GM23338 (cell line): ENCODE measurements at regions not wholly inside any gene's neighbourhood (a gene's known extent, or its start where the extent isn't known, plus 50 kb on each side); places are given as distances from the start of the nearest gene placed in this dataset.

Source experiments
- ATAC-seq: fragments of 200-7000 bp; cut with Tn5 transposase; 3 replicates; pipeline ENCODE4 v1.9.1; 2020
- DNase-seq: peaks from one replicate; pipeline ENCODE4 v3.0.0-alpha.2; 2015; ENCODE audit warnings: low spot score
- H2AFZ ChIP-seq: fragments of 200-600 bp; sonication (generic); 2 replicates; pipeline ENCODE4 v1.8.0; 2016; ENCODE audit warnings: antibody characterized with exemption, mild to moderate bottlenecking, moderate library complexity
- H3F3A ChIP-seq: fragments of 200-600 bp; sonication (generic); replicated peaks from 2 replicates; pipeline ENCODE4 v1.8.0; 2017; ENCODE audit warnings: antibody characterized with exemption, mixed run types, low read depth
- H3K27ac ChIP-seq: fragments of 200-600 bp; sonication (generic); 2 replicates; pipeline ENCODE4 v1.6.1; 2016; ENCODE audit warnings: low read depth
- H3K27me3 ChIP-seq: fragments of 200-600 bp; sonication (generic); 2 replicates; pipeline ENCODE4 v1.8.0; 2016; ENCODE audit warnings: mild to moderate bottlenecking, mixed run types, moderate library complexity; ENCODE audit not compliant: insufficient read depth
- H3K36me3 ChIP-seq: fragments of 200-600 bp; sonication (generic); 2 replicates; pipeline ENCODE4 v1.8.0; 2016; ENCODE audit warnings: mild to moderate bottlenecking; ENCODE audit not compliant: insufficient read depth
- H3K4me1 ChIP-seq: fragments of 200-600 bp; sonication (generic); 2 replicates; pipeline ENCODE4 v1.8.0; 2016; ENCODE audit warnings: mild to moderate bottlenecking, moderate library complexity; ENCODE audit not compliant: insufficient read depth
- H3K4me2 ChIP-seq: fragments of 200-600 bp; sonication (generic); 2 replicates; pipeline ENCODE4 v1.7.1; 2017; ENCODE audit warnings: mixed run types
- H3K4me3 ChIP-seq: fragments of 200-600 bp; sonication (generic); 2 replicates; pipeline ENCODE4 v1.6.1; 2016; ENCODE audit warnings: mixed run types
- H3K79me2 ChIP-seq: fragments of 200-600 bp; sonication (generic); replicated peaks from 2 replicates; pipeline ENCODE4 v1.8.0; 2017; ENCODE audit warnings: mild to moderate bottlenecking; ENCODE audit not compliant: insufficient read depth
- H3K9me2 ChIP-seq: fragments of 200-600 bp; sonication (generic); 2 replicates; pipeline ENCODE4 v1.8.0; 2017; ENCODE audit not compliant: insufficient read depth
- H4K20me1 ChIP-seq: fragments of 200-600 bp; sonication (generic); replicated peaks from 2 replicates; pipeline ENCODE4 v1.8.0; 2017; ENCODE audit warnings: mild to moderate bottlenecking; ENCODE audit not compliant: insufficient read depth
- H3K27ac Mint-ChIP-seq: 2 replicates; pipeline ENCODE4 v1.8.0; 2020; ENCODE audit warnings: inconsistent platforms, mild to moderate bottlenecking, moderate library complexity, mixed read lengths
- H3K27me3 Mint-ChIP-seq: 3 replicates; pipeline ENCODE4 v1.8.0; 2022; ENCODE audit warnings: low read depth, mild to moderate bottlenecking, moderate library complexity, mixed read lengths, inconsistent platforms; ENCODE audit not compliant: insufficient read depth, poor library complexity
- H3K36me3 Mint-ChIP-seq: 3 replicates; pipeline ENCODE4 v1.8.0; 2021; ENCODE audit warnings: low read depth, mild to moderate bottlenecking, inconsistent platforms, moderate library complexity, mixed read lengths
- H3K4me1 Mint-ChIP-seq: 3 replicates; pipeline ENCODE4 v1.8.0; 2020; ENCODE audit warnings: mild to moderate bottlenecking, inconsistent platforms, mixed read lengths
- H3K4me3 Mint-ChIP-seq: 3 replicates; pipeline ENCODE4 v1.8.0; 2021; ENCODE audit warnings: moderate library complexity, mild to moderate bottlenecking, inconsistent platforms, mixed read lengths
- H3K9me3 Mint-ChIP-seq: 3 replicates; pipeline ENCODE4 v1.8.0; 2020; ENCODE audit warnings: moderate library complexity, mild to moderate bottlenecking, inconsistent platforms, mixed read lengths
- CREB1 ChIP-seq: fragments of 250-450 bp; sonication (Bioruptor Pico); IDR thresholded peaks from 2 replicates; pipeline ENCODE4 v1.5.0; 2020; ENCODE audit warnings: low read depth, mild to moderate bottlenecking, moderate library complexity
- EZH2 ChIP-seq: fragments of 200-600 bp; sonication (generic); IDR thresholded peaks from one replicate; pipeline ENCODE4 v1.8.0; 2017; ENCODE audit warnings: antibody characterized with exemption, mild to moderate bottlenecking, low read depth; ENCODE audit not compliant: unreplicated experiment
- JUNB ChIP-seq: IDR thresholded peaks from one replicate; pipeline ENCODE4 v1.6.1; 2016; ENCODE audit warnings: antibody characterized with exemption; ENCODE audit not compliant: unreplicated experiment
- POLR2AphosphoS5 ChIP-seq: IDR thresholded peaks from 2 replicates; pipeline ENCODE4 v1.6.1; 2016; ENCODE audit warnings: antibody characterized with exemption, low read depth
- ZNF114 ChIP-seq: fragments of 250-450 bp; sonication (Bioruptor Pico); IDR thresholded peaks from 2 replicates; pipeline ENCODE4 v1.5.0; 2020; ENCODE audit warnings: mild to moderate bottlenecking, moderate library complexity
- ZNF331 ChIP-seq: fragments of 250-450 bp; sonication (Bioruptor Pico); IDR thresholded peaks from 2 replicates; pipeline ENCODE4 v1.5.0; 2020; ENCODE audit warnings: low read depth, mild to moderate bottlenecking, moderate library complexity
- TF ChIP-seq, protein P1 (sequence below): IDR thresholded peaks from one replicate; pipeline ENCODE4 v1.6.1; 2018; ENCODE audit warnings: antibody characterized with exemption; ENCODE audit not compliant: unreplicated experiment
- TF ChIP-seq, protein P2 (sequence below): IDR thresholded peaks from 2 replicates; pipeline ENCODE4 v1.6.1; 2016; ENCODE audit warnings: antibody characterized with exemption
- TF ChIP-seq, protein P3 (sequence below): fragments of 250-450 bp; sonication (Bioruptor Pico); IDR thresholded peaks from 2 replicates; pipeline ENCODE4 v1.5.0; 2020; ENCODE audit warnings: mild to moderate bottlenecking, moderate library complexity
- TF ChIP-seq, protein P4 (sequence below), 2 experiments: fragments of 200-600 bp in 1 of 2; sonication (generic) in 1 of 2; conservative IDR thresholded peaks; 2 replicates each; pipeline versions ENCODE4 v1.5.1 to v1.6.1; 2016 to 2017; ENCODE audit warnings: antibody characterized with exemption in 2 of 2, low read depth in 2 of 2, mild to moderate bottlenecking in 2 of 2, moderate library complexity in 1 of 2

DNA sequence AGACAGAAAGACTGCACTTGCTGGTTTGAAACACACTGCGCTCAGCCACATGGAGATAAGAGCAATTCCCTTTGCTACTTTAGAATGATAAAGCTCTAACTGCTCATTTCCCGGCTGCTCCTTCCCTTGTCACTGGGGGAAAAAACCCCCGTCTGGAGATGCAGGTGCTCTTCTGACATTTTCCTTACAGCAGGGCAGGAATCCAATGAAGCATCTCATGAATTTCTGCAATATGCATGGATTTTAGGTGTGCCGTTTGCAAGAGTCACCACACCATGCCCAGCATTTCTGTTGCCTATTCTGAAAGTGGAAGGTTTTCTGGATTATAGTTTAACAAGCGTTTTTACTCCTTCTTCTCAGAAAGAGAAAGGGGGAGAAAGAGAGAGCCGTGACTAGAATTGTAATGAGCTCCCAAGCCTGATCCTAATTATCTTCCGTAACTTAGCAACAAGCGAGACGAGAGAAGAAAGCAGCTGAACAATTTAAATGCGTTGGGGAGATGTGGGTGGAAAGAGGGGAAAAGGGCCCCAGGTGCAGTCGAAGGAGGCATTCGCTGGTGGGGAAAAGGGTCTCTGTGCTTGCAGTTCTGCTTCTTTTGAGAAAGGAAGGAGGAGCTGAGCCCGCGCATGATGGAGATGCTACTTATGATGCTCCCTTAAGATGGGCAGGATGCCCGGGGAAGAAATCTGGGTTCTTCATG, 76.6 kb upstream of the SPATA13 start (continued):
- TF ChIP-seq ZNF114 (CRISPR knock-in tag), result no peak
- TF ChIP-seq, protein P1, sequence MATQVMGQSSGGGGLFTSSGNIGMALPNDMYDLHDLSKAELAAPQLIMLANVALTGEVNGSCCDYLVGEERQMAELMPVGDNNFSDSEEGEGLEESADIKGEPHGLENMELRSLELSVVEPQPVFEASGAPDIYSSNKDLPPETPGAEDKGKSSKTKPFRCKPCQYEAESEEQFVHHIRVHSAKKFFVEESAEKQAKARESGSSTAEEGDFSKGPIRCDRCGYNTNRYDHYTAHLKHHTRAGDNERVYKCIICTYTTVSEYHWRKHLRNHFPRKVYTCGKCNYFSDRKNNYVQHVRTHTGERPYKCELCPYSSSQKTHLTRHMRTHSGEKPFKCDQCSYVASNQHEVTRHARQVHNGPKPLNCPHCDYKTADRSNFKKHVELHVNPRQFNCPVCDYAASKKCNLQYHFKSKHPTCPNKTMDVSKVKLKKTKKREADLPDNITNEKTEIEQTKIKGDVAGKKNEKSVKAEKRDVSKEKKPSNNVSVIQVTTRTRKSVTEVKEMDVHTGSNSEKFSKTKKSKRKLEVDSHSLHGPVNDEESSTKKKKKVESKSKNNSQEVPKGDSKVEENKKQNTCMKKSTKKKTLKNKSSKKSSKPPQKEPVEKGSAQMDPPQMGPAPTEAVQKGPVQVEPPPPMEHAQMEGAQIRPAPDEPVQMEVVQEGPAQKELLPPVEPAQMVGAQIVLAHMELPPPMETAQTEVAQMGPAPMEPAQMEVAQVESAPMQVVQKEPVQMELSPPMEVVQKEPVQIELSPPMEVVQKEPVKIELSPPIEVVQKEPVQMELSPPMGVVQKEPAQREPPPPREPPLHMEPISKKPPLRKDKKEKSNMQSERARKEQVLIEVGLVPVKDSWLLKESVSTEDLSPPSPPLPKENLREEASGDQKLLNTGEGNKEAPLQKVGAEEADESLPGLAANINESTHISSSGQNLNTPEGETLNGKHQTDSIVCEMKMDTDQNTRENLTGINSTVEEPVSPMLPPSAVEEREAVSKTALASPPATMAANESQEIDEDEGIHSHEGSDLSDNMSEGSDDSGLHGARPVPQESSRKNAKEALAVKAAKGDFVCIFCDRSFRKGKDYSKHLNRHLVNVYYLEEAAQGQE, result no peak
- TF ChIP-seq JUNB, result no peak
- TF ChIP-seq EZH2, result no peak
- TF ChIP-seq ZNF331 (CRISPR knock-in tag), result no peak
- TF ChIP-seq, protein P2, sequence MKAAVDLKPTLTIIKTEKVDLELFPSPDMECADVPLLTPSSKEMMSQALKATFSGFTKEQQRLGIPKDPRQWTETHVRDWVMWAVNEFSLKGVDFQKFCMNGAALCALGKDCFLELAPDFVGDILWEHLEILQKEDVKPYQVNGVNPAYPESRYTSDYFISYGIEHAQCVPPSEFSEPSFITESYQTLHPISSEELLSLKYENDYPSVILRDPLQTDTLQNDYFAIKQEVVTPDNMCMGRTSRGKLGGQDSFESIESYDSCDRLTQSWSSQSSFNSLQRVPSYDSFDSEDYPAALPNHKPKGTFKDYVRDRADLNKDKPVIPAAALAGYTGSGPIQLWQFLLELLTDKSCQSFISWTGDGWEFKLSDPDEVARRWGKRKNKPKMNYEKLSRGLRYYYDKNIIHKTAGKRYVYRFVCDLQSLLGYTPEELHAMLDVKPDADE, result no peak

DNA sequence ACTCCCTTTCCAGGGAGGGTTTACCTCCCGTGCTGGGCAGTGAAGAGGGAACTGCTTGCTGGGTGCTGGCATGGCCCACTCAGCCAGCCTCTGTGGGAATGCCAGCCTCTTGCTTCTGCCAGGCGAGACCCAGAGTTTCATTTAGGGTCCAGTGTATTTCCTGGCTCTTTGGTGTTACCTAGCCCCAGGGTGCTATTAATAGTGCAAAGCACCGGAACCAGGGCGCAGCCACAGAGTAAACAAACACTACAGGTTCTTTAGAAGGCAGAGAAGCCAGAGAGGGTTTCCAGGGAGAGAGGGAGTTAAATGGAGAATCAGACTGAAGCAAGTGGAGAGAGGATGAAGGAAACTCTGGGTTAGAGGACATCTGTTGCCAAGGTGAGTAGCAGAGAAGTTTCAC, 74.9 kb upstream of the SPATA13 start:
- Histone ChIP-seq H3K4me2 (no peak overlapping the region), H3K79me2 (no peaks in the 10 kb centered on the region), H3K27me3 (no peaks in the 10 kb centered on the region), H3F3A (0 out of 2 replicates have a peak, but pooled peaks cover 6% of the 10 kb centered on the region), H3K4me3 (no peak overlapping the region), H3K36me3 (no peaks in the 10 kb centered on the region), H2AFZ (no peak overlapping the region), H3K4me1 (peaks cover 16% of the 10 kb centered on the region), H3K9me2 (0 out of 2 replicates have a peak, but pooled peaks cover 13% of the 10 kb centered on the region), H4K20me1 (no peaks in the 10 kb centered on the region), H3K27ac (no peak overlapping the region)
- no peaks in the 10 kb centered on the region for H3K9me3 Mint-ChIP-seq
- H3K36me3 Mint-ChIP-seq, result no peaks in the 10 kb centered on the region
- H3K4me1 Mint-ChIP-seq, result peaks cover 26% of the 10 kb centered on the region
- H3K27ac Mint-ChIP-seq, result no peak overlapping the region
- ATAC-seq, result no peak
- H3K27me3 Mint-ChIP-seq, result peaks cover 8% of the 10 kb centered on the region
- no peak overlapping the region for H3K4me3 Mint-ChIP-seq
- TF ChIP-seq CREB1 (CRISPR knock-in tag) (no peak), EZH2 (no peak), POLR2AphosphoS5 (no peak)
- TF ChIP-seq, protein P3, sequence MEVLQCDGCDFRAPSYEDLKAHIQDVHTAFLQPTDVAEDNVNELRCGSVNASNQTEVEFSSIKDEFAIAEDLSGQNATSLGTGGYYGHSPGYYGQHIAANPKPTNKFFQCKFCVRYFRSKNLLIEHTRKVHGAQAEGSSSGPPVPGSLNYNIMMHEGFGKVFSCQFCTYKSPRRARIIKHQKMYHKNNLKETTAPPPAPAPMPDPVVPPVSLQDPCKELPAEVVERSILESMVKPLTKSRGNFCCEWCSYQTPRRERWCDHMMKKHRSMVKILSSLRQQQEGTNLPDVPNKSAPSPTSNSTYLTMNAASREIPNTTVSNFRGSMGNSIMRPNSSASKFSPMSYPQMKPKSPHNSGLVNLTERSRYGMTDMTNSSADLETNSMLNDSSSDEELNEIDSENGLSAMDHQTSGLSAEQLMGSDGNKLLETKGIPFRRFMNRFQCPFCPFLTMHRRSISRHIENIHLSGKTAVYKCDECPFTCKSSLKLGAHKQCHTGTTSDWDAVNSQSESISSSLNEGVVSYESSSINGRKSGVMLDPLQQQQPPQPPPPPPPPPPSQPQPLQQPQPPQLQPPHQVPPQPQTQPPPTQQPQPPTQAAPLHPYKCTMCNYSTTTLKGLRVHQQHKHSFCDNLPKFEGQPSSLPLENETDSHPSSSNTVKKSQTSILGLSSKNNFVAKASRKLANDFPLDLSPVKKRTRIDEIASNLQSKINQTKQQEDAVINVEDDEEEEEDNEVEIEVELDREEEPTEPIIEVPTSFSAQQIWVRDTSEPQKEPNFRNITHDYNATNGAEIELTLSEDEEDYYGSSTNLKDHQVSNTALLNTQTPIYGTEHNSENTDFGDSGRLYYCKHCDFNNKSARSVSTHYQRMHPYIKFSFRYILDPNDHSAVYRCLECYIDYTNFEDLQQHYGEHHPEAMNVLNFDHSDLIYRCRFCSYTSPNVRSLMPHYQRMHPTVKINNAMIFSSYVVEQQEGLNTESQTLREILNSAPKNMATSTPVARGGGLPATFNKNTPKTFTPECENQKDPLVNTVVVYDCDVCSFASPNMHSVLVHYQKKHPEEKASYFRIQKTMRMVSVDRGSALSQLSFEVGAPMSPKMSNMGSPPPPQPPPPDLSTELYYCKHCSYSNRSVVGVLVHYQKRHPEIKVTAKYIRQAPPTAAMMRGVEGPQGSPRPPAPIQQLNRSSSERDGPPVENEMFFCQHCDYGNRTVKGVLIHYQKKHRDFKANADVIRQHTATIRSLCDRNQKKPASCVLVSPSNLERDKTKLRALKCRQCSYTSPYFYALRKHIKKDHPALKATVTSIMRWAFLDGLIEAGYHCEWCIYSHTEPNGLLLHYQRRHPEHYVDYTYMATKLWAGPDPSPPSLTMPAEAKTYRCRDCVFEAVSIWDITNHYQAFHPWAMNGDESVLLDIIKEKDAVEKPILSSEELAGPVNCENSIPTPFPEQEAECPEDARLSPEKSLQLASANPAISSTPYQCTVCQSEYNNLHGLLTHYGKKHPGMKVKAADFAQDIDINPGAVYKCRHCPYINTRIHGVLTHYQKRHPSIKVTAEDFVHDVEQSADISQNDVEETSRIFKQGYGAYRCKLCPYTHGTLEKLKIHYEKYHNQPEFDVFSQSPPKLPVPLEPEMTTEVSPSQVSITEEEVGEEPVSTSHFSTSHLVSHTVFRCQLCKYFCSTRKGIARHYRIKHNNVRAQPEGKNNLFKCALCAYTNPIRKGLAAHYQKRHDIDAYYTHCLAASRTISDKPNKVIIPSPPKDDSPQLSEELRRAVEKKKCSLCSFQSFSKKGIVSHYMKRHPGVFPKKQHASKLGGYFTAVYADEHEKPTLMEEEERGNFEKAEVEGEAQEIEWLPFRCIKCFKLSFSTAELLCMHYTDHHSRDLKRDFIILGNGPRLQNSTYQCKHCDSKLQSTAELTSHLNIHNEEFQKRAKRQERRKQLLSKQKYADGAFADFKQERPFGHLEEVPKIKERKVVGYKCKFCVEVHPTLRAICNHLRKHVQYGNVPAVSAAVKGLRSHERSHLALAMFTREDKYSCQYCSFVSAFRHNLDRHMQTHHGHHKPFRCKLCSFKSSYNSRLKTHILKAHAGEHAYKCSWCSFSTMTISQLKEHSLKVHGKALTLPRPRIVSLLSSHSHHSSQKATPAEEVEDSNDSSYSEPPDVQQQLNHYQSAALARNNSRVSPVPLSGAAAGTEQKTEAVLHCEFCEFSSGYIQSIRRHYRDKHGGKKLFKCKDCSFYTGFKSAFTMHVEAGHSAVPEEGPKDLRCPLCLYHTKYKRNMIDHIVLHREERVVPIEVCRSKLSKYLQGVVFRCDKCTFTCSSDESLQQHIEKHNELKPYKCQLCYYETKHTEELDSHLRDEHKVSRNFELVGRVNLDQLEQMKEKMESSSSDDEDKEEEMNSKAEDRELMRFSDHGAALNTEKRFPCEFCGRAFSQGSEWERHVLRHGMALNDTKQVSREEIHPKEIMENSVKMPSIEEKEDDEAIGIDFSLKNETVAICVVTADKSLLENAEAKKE, result no peak
- TF ChIP-seq, protein P4, sequence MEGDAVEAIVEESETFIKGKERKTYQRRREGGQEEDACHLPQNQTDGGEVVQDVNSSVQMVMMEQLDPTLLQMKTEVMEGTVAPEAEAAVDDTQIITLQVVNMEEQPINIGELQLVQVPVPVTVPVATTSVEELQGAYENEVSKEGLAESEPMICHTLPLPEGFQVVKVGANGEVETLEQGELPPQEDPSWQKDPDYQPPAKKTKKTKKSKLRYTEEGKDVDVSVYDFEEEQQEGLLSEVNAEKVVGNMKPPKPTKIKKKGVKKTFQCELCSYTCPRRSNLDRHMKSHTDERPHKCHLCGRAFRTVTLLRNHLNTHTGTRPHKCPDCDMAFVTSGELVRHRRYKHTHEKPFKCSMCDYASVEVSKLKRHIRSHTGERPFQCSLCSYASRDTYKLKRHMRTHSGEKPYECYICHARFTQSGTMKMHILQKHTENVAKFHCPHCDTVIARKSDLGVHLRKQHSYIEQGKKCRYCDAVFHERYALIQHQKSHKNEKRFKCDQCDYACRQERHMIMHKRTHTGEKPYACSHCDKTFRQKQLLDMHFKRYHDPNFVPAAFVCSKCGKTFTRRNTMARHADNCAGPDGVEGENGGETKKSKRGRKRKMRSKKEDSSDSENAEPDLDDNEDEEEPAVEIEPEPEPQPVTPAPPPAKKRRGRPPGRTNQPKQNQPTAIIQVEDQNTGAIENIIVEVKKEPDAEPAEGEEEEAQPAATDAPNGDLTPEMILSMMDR (conservative IDR thresholded peaks at IDR 0.05; ENCODE audit: low read depth in 2 of 2), result no peak
- TF ChIP-seq, protein P2, result no peak
- DNase-seq, result no peak
